ENCODE measurements at regions not wholly inside any gene's neighbourhood (a gene's known extent, or its start where the extent isn't known, plus 50 kb on each side); places are given as distances from the start of the nearest gene placed in this dataset.
"Not testable (repeated sequence)": the region's sequence is repeated elsewhere in the genome, so short reads cannot be mapped to it uniquely, and the experiment has no call there.

DNA sequence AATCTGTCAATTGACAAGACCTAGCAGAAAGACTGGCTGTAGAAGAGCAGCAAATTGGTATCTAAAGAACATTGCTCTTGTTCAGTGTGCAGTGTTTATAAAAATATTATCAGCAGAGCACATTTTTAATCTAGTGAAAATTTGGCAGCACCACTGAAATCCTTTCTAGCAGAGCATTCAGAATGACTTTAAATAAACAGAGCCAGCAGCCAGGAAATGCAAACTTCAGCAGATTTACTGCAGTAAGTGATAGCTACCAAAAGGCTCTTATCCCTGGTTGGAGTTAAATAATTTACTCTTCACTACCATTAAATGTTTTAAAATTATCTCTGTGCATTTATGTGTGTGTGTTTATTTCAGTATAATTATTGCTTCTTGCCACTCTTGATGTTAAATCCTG, 590.9 kb upstream of the CITED2 start:
- no peak for DNase-seq (ENCODE audit: low read depth in 2 of 2)

DNA sequence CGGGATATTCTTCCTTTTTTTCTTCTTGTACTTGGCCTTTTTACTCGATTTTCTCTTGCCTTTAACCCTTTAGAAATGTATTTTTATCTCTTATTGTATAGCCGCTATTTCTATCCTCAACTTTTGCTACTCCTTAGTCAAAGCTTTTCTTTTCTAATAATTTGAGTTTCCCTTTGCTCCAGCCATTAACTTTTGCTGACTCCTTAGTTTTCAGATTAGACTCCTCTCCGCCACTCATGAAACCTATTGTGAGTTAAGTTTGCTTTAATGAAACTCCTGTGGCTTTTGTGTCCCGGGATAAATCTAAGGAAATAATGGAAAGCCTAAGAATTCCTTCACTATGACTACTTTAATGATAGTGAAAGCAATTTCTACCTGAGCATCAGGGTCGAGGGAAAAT, 590.3 kb upstream of the CITED2 start:
- no peak for DNase-seq (ENCODE audit: low read depth in 2 of 2)

DNA sequence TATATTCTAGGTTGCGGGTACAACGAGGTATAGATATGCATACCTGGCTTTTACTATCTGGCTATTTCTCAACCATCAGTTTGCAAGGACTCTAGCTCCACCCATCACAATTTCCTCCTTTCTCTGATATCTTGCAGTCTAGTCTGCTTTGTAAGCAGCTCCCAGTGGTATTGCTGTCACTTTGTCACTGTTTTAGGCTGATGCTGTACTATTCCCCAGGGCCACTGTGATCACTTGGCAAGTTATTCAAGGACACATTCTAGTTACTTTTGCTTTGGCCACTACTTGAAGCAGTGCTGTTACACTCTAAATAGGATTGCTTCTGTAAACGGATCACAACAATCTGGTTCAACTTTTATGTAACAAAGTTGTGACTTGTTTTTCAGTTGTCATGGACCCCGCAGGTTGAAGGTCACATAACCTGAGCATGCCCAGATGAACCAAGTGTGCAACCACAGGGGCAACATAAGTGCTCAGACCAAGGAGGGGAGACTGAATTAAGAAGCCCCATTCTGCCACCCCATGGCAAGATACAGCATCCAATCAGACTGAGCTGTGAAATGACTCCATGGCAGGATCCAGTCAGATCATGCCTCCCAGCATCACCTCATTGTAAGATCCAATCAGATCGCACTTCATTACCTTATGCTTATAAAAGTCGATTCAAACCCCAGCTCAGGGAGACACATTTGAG, 588.4 kb upstream of the CITED2 start:
- DNase-seq (ENCODE audit: low read depth in 2 of 2): no peak

DNA sequence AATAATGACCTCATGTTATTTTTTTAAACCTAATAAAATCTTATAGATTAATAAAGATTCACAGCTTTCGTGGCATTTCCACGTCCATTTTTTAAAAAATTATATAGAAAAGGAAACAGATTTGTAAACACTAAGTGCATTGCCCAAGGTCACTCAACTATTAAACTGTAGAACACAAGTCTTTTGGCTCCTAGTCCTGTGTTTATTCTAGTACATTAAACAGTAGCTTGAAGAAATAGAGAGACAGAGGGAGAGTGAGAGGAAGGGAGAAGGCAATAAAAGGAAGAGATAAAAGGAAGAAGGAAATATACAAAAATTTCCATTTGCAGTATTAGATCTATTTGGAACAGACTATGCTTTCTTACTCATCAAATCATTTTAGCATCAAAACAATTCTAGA, 586.7 kb upstream of the CITED2 start:
- no peak for DNase-seq (ENCODE audit: low read depth in 2 of 2)

DNA sequence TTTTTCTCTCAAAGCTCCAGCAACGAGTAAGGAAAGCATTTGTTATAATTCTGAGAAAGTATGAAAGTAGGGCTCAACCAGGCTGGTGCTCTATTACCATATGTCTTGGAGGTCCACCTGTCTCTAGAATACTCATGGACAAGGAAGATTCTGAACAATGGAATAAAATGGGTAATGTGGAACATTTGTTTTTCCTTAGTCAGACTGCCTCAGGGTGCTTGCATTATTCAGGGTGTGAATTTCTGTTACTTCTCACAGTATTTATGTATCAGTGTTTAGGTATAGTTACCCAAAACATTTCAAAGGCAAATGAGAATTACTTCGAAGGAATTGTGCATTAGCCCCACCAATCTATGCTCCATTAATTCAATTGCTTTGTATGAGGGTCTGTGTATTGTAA, 586.2 kb upstream of the CITED2 start:
- no peak for DNase-seq (ENCODE audit: low read depth in 2 of 2)

DNA sequence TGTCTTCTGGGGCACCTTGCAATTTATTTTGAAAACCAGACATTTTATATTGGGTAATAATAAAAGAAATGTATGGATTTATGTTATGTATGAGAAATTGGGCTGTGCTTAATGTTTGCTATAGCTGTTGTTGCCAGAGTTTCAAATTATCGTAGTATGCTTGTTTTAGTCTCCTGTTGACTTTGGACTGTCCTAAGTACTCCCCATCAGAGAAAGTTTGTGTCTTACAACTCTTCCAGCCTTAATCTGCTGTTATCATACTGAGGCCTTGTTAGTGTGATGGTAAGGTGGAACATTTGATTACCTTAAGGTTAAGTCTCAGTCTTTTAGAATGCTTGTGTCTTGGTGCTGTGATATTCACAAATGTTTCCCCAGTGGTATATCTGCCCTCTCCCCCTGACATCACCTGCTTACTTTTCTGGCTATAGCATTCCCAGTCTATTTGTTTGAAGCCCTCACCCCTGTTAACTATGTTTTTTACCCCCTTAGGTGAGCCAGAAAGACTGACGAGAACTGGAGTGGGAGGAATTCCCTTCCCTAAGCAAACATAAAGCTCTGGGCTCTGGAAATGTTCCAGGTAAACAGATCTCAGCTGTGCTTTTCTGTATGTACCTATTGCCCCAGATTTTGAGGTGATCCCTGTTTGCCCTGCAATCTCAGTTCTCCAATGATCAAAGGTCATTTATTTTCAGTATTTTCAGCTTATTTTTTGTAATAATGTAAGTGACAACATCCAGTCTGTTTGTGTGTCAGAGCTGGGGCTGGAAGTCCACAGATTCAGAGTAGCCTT, 581.1 kb upstream of the CITED2 start:
- DNase-seq (ENCODE audit: low read depth in 2 of 2): no peak

DNA sequence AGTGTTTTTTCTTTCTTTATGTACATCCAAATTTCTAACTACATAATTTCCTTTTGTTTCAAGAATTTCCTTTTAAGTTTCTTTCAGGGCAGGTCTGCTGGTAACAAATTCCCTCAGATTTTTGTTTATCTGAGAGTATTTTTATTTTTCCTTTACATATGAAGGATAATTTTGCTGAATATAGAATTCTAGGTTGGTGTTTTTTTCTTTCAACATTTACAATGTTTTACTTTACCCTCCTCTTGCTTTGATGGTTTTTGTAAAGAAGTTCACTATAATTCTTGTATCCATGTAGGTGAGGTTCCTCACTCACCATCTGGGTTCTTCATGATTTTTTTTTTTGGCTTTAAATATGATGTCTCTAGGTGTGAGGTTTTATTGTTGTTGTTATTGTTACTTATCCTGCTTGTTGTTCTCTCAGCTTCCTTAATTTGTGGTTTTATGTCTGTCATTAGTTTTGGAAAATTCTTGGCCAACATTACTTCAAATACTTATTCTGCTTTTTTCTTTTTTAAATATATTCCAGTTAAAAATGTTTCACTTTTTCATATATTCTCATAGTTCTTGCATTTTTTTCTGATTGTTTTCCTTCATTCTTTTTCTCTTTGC, 580.1 kb upstream of the CITED2 start:
- no peak for DNase-seq (ENCODE audit: low read depth in 2 of 2)

DNA sequence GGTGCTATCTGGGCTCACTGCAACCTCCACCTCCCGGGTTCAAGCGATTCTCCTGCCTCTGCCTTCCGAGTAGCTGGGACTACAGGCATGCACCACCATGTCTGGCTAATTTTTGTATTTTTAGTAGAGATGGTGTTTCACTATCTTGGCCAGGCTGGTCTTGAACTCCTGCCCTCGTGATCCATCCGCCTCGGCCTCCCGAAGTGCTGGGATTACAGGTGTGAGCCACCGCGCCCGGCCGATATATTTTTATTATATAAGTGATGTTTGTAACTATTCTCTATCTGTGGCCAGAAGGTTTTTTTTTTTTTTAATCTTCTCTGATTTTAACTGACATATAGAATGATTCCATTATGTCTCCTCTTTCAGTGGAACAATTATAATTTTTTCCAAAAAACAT, 579.3 kb upstream of the CITED2 start:
- not testable (repeated sequence) for DNase-seq (ENCODE audit: low read depth in 2 of 2)

DNA sequence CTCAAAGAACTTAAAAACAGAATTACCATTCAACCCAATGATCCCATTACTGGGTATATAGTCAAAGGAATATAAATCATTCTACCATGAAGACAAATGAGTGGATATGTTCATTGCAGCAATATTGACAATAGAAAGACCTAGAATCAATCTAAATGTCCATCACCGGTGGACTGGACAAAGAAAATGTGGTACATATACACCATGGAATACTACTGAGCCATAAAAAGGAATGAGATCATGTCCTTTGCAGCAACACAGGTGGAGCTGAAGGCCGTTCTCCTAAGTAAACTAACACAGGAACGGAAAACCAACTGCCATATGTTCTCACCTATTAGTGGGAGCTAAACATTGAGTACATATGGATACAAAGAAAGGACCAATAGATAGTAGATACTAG, 576.7 kb upstream of the CITED2 start:
- DNase-seq (ENCODE audit: low read depth in 2 of 2): no peak

DNA sequence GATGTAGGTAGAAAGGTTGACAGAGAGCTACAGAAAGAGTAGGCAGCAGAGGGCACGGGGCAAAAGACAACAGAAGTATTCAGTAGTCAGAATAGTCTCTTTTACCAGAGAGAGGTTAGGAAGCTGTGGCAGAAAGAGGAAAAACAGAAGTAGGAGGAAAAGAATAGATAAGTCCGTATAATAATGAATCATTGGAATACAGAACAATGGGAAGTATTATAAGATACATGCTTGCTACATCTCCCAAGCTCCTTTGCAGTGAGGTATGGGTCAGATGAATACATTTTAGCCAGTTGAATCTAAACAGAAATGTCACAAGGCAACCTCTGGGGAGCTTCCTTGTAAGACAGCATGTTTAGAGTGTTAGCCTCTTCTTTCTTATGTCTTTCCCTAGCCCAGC, 570.5 kb upstream of the CITED2 start:
- DNase-seq (ENCODE audit: low read depth in 2 of 2): no peak

DNA sequence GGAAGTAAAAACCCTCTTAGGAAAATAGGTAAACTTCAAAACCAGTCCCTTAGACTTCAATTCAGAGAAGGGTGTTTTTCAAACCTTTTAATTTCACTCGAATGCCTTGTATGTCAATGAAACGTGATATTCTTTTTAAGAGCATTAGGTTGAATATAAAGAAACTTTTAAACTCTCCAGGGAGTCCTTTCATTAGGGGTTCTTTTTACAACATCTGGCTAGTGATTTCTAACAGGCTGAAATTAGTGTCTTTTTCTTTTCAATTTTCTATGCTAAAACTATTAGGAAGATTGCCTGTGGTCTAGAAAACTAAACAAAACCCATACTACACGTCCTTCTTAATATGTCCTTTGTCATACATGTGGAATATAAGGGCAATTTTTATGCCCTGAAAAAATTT, 569.7 kb upstream of the CITED2 start:
- no peak for DNase-seq (ENCODE audit: low read depth in 2 of 2)

DNA sequence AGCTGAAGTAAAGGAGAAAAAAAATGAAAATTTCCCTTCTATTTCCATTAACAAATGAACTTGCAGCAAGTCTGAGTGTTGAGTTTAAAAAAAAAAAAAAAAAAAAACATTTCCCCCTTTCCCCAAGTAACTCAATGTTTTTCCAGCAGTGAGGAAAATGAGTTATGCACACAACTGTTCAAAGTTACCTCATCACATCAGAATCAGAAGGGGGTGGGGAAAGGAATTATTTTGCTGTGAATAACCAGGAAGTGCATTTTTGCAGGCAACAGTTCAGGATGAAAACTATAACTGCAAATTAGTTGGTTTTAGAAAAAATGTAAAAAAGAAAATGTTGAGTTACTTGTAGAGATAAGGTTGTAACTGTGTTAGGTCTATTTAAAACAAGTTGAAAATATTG, 568.9 kb upstream of the CITED2 start:
- no peak for DNase-seq (ENCODE audit: low read depth in 2 of 2)

DNA sequence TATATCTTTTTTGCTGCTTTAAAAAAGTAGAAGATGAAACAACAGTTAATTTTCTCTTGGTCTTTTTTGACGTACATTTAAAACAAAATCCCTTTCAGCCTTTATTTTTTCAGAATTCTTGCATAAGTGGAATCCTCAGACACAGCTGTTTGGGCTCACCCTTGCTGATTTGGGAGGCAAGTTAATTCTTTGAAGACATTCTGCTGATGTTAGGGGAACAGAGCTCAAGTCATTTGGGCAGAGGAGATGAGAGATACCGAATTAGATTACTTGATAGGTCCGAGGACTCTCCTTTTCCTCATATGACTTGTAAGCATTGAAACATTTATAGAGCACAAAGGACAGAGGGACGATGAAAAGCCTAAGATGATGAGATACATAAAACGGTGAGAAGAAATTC, 567.9 kb upstream of the CITED2 start:
- DNase-seq (ENCODE audit: low read depth in 2 of 2): no peak

DNA sequence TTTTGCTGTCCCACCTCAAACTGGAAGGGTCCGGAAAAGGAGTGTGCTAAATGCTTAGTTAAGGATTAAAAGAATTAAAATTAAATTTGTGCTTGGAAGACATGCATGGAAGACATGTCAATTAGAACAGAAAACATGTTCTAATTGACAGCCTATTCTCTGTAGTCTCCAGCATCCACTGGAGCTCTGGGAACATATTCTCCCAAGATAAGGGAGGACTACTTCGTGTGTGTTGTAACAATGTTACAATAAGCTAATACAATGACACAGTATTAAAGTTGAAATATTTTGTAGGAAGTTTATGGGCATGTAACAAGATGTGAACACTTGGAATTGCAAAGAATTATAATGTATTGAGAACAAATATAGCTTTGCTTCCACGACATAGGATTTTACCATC, 567.4 kb upstream of the CITED2 start:
- DNase-seq (ENCODE audit: low read depth in 2 of 2): no peak

DNA sequence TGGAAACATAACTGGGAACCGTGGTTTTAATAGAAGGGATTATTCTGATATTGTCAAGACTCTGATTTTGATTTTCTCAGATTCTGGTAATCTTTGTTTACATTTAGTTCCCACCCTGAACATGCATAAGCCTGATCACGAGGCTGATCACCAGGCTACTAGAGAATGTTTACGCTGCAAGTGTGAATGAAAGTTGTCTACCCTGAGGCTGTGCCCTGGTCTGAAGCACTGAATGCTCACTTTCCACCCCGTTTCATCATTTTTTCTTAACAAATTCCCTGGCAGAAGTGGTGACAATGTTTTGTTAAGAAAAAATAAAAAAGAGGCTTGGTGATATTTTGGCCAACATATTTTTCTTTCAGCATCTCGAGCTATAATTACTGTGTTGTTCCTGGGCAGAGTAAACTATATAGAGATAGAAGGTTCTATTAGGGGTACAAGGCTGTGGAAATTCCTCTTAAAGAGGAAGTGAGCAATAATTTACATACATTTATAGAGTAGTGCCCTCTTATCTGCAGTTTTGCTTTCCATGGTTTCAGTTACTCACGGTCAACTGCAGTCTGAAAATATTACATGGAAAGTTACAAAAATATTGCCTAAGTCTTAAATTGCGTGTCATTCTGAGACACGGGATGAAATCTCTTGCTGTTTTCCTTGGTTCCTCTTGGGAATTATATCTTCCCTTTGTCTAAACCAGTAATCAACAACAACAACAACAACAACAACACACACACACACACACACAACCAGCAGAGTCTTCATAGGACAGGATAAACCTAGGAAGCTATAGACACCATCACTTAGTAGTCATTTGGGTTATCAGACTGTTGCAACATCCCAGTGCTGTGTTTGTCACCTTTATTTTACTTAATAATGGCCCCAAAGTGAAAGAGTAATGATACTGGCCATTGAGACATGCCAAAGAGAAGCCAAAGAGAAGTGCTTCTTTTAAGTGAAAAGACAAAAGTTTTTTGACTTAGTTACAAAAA, 566.6 kb upstream of the CITED2 start:
- DNase-seq (ENCODE audit: low read depth in 2 of 2): no peak

DNA sequence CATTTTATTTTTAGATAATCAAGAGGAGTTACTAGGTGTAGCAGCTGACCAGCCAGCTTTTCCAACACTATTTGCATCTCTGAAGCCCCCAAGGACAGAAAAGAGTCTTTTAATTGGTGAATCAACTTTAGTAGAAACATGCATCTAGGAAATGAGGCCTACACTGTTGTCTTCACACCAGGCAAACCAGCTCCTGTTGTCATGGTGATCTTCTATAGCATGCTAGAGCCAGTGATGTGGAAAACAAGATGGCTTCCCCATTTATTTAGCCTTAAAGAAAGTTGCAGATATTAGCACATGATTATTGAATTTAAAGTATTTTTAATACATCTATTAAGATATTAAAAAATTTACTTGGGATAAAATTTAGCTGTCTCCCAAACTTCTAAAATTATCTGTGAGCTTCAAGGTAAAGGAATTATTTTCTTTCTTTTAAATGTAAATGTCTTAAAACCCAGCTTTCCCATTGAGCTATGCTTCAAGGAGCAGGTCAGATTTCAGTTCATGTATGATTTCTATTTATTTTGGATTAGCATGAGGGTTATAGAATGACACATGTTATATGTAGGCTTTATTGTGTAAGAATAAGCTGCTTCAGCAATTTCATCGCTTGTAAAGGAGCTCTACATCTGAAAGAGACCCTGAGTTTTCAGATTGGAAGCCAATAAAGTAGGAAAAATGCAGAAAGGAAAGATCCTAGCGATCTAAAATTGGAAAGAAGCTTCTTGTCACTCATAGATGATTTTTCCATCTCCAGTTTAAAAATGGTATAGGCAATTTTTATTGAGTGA, 564.9 kb upstream of the CITED2 start:
- no peak for DNase-seq (ENCODE audit: low read depth in 2 of 2)

DNA sequence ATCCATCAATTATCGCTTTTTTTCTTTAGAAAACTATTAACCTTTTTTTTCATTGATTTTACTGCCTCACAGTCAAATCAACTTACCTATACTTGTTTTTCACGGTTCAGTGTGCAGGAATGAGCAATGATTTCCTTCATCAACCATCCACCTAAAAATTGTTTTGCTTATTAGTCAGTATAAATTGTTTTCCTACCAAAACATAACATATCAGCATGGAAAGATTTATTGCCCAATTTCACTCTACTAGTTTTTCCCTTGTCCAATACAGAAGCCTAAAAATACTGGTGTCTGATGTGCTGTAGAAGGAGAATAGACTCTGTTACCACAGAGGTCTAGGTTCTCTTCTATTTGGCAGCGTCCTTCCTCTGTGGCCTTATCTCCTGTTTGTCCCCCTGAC, 558.2 kb upstream of the CITED2 start:
- no peak for DNase-seq (ENCODE audit: low read depth in 2 of 2)

DNA sequence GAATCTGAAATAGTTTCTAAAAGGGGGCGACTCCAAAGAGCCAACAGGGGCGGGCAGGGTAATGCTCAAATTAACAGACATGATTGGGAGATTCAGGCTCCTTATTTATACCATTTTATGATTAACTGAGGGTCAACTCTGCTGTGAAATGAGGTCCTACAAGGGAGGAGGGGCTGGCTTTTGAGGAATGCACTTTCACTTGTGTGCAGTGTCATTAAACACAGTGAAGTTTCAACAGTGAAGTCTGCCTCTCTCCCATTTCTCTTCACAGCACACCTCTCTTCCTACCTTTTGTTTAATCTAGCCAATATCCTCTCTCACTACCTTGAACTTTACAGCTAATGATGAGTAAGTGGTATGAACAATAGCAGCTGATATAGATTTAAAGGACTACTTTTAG, 557.3 kb upstream of the CITED2 start:
- no peak for DNase-seq (ENCODE audit: low read depth in 2 of 2)

DNA sequence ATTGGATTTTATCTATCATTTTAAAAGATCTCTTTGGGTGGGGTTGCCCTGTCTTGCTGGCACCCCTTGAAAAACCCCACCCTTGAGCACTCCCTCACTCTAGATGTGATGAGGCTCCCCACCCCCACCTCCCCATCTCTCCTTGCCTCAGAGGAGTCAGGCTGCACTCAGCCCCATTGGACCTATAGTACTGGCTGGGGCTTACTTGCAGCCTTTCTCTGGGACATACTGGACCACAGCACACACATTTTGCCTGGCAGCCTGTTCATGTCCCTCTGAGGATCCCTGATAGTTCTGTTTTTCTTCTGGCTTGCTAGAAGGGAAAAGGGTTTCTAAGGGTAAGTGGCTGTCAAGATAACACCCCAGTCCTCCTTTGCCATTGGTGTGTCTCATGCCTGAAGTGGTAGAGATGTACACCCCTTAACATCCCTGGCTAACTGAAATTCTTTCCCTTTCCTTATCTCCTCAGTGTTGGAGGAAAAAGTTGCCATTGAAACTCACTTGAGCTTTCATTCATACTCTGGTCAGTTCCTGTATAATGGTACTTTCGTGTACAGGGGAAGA, 553.4 kb upstream of the CITED2 start:
- DNase-seq (ENCODE audit: low read depth in 2 of 2): no peak

DNA sequence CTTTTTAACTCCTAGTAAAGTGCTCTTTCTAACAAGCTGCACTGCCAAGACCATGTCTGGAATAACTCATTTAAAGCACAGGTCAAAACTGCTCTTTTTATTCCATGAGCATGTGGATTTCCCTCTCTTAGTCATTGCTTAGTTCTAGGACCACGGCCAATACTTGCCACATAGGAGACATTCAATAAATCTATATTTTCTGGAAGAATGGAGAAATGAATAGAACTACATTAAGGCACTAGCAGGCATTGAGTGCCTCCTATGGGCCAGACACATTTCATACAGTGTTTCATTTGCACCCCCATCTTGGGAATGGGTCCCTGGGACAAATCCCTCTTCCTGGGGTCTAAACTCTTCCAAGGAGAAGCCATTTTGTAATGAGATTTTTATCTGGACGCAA, 552.8 kb upstream of the CITED2 start:
- DNase-seq (ENCODE audit: low read depth in 2 of 2): no peak

DNA sequence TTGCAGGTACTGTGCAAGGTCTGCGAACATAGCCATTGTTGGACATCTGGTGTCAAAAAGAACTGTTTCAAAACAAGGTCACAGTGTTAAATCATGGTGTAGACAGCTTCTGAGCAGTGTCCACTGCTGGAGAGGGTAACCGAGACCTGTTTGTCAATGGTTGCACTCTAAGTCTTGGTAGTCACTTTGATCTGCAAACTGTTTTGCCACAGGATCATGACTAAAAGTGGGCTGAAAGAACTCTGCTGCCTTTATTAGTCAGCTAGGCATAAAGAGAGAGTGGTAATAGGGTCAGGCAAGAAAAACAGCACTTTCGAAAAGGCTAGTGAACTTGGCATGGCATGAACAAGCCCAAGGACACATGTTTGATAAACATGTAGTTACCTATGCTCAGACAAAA, 552.3 kb upstream of the CITED2 start:
- no peak for DNase-seq (ENCODE audit: low read depth in 2 of 2)
